NCI-H226 (cell line): ENCODE measurements at regions not wholly inside any gene's neighbourhood (a gene's known extent, or its start where the extent isn't known, plus 50 kb on each side); places are given as distances from the start of the nearest gene placed in this dataset.

Source experiments
- DNase-seq: peaks from one replicate; pipeline ENCODE4 v3.0.0-alpha.2; 2015

DNA sequence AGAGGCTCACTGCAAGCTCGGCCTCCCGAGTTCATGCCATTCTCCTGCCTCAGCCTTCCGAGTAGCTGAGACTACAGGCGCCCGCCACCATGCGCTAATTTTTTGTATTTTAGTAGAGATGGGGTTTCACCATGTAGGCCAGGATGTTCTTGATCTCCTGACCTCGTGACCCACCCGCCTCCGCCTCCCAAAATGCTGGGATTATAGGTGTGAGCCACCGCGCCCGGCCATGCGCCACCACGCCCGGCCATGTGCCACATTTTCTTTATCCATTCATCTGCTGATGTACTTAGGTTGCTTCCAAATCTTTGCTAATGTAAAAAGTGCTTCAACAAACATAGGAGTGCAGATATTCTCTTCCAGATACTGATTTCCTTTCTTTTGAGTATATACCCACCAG, 408.6 kb downstream of the CAAP1 start:
- no peak for DNase-seq

DNA sequence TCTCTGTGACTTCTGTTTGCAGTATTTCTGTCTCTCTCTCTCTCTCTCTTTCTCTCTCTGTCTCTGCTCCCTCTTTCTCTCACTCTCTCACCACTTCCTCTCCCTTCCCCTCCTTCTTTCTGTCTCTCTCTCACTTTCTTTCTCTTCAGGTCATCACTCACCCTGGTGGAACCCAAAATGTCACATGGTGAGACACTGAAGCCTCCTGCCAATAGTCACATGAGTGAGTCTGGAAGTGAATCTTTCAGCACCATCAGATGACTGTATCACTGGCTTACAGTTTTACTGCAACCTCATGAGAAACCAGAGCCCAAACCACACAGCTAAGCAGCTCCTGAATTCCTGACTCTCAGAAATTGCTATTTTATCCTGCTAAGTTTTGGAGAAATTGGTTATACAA, 414.6 kb downstream of the CAAP1 start:
- no peak for DNase-seq

DNA sequence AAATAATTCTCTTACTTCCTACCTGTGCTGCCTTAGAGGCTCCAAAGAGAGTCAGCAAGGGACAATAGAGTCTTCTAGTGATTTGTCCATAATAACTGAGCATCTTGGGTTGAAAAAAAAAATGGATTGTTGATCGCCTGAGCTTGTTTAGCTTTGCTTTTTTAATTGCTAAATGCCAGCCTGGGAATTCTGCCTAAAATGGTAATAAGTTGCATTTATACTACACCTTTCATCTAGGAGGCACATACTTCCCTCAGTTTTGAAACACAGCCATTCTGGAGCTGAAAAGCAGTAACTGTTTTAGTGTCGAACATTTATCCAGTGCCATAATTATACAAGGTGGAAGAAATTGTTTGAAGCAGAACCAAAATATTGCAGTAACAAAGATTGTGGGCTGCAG, 421.3 kb downstream of the CAAP1 start:
- no peak for DNase-seq

DNA sequence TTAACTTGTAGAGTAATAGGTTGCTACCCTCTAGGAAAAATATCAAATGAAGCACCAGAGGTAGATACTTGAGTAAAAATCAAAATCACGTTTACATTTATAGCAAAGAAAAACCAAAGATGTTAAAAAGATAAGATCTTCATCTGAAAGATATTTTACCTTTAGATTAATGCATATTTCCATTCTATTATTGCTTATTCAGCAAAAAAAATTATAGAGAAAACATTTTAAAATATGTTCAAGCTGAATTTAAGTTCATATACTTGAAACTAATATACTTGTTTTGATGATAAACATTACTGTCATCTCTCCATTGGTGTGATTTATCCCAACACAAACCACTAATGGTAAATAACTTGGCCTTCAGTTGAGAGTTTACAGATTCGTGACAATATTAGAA, 422.3 kb downstream of the CAAP1 start:
- DNase-seq: no peak

DNA sequence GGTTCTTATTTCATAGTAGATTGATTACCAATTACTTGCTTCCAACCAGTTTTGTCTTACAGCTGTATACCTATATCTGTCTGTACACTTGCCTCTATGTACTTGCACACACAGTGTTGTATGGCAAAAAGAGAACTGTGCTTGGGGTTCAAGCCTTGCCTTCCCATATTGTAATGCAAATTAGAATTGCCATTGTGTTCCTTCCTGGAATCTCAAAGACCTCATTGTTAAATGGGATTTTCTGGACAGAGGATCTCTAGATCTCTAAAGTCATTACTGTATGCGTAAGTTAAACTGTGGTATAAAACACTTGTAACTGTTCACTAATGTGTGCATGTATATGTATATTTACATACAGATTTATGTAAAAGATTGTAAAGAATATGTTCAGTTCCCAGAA, 428.8 kb downstream of the CAAP1 start:
- no peak for DNase-seq

DNA sequence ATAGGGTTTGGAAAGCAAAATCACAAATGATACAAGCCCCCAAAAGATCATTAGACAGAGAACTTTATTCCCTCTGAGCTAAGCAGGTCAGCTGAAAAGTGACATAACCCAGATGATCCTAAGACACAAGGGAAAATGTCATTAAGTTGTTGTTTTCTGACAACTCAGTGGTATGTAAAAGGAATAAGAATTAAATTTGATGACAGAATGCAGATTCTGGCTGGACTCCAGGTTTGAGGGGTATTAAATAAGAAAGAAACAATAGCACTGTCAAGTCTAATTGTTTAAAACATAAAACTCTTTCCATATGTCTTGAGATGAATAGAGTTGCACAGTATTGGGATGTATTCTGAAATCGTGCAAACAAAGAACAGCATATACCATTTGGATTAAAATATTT, 429.9 kb downstream of the CAAP1 start:
- DNase-seq: no peak

DNA sequence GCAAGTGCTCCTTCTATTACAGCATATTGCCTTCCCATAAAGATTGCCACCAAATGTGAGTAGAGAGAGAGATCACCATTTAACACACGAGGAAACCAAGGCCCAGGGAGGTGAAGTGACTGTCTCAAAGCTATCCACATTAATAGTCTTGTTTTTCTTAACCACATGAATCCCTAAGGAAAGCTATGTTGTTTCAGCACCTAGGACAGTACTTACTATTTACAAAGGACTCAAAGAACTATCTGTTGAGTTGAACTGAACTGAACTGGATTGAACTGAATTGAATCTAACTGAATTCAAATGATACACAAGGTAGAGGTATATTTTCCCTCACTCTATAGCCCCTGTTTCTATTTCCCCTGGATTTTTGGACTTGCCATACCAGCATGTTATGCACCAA, 430.4 kb downstream of the CAAP1 start:
- no peak for DNase-seq

DNA sequence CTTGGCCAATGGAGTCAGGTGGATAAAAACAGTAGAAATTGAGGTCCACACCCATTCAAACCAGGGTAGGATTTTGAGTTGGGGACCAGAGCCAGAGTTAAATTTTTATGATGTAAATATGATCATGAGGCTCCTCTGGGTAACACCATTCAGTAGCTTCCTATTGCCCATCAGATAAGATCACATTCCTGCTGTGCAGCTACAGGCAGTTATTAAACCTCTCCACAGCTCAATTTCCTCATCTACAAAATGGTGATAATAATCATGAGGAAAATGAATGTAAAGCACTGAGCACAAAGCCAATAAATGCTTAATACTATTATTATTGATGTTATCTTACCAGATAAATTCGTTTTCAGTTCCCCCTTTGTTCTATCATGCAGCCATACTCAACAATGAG, 432.0 kb downstream of the CAAP1 start:
- no peak for DNase-seq

DNA sequence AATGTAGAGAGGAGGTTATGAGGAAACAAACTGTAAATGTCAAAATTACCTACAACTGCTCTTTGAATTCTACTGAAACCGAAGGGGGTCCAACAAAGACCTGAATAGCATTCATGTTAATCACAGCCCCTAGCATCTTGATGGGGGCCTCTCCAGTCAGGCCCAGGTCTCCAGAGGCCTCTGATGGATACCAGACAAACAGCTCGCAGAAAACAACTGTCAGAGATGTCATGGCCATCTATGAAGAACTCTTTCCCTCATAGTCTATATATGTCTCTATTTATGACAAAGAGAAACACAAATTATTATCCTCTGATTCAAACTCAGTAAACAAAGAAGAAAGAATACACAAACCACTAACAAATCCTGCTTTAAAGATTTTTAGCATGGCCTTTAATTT, 432.6 kb downstream of the CAAP1 start:
- no peak for DNase-seq

DNA sequence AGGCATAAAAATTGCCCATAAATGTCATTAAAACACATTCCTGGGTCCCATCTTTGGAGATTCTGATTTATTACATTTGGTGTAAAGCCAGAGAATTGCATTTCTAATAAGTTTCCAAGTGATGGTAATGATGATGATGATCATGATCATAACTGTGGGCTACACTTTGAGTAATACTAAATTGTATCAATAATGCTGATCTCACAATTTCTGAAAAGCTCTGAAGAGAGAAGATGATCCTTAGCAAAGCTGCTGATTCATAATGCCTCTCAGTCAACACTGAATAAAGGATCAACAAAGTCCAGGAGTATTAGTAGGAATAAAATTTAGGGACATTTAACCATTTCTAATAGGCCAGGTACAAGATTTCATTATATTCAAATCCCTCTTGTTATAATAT, 434.5 kb downstream of the CAAP1 start:
- DNase-seq: no peak

DNA sequence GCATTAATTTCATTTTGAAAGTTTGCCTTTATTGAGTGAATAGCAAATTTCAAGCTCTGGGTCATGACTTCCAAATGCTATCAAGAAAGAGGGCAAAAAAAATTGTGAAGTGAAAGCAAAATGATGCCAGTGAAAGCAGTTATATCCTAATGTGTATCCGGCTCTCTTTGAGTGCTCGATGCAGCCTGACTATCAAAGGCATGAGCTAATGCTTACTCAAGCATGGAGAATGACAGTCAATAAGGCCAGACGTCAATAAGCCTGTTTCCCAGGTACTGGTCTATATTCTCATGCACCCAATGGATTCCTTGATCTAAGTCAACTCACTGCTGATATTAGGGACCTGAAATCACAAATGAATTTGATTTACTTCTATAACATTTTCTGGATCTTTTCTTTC, 435.5 kb downstream of the CAAP1 start:
- DNase-seq: no peak

DNA sequence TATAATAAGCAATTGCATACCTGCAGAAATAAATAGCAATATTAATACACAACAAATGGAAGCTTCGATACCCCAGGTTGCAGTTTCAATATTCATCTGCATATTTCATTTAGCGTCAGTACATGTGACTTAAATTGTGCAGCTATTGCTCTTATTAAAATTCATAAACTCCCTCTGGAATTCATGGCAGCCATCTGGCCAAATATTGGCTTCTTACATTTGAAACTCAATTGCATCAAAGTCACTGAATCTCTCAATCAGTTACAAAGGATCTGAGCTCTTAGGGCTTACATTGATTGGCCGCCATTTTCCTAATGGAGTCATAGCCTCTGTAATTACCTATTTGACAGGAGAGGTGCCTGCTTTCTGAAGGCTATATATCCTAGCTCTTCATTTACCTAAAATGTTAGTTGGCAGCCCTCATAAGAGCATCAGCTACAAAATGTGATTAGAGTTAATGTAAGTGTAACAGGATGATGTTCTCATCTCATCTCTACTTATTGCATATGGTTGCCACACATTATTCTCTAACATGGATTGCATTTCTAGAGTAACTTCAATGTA, 453.5 kb downstream of the CAAP1 start:
- DNase-seq: no peak

DNA sequence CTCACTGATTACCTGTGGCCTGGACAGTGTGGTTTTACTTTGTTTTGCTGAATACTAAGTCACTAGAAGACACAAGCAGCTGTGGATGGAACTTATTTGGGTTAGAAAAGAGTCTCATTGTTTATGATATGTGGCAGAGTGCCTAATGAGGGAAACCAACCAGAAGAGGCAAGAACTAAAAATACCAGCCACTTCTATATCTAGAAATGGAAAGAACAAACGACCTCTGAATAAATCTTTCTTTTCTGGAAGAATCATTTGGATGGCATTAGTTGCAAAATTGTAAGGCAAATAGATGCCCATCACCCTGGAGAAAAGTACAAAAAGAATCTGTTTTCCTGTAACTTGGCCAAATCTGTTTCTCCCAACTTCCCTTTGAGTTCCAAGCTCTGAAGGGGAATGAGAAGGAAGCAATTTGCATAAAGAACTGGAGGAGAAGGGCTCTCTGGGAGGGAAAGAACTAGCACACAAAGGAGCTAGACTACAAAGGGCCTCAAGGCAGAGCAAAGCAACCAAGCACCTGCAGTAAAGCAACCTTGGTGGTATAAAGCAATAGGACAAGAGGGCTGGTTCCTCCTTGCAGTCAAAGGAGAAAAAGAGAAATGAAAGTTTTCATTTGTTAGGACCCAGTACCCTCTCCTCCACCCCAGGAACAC, 455.4 kb downstream of the CAAP1 start:
- DNase-seq: no peak

DNA sequence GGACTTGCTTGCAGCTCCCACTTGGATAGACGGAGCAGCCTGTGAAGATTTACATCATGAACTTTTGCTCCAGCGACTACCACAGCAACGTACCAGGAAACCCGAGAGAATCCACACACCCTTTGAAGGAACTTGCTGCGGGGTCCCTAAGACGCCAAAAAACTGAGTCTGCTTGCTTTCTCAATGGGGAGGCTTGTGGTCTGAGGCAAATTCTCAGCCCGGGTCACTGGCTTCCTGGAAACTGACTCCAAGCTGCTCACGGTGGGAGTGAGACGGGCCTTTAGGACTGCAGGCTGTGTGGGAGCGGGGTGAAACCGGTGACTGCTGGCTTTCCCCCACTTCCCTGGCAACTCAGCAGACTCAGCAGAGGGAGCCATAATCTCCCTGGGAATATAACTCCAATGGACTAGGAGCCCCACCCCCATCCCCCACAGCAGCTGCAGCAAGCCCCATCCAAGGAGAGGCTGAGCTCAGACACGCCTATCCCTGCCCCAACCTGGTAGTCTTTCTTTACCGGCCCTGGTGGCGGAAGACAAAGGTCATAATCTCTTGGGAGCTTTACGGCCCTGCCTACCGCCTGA, 466.0 kb downstream of the CAAP1 start:
- no peak for DNase-seq

DNA sequence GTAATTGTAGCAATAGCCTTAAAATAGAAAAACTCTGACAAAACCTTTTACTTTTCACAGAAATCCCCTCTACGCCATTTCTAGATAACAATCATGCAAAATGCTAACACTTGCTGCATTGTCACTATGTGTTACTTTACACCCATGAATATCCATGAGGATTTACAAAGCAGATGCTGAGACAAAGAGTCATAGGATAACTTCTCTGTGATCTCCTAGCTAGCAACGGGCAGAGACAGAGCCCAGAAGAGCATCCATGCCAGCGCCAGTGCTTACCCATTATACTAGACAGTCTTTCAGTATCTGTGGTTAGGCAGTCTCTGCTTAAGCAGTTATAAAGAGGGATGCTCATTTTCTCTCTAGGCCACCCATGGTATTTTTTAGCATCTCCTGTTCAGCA, 474.1 kb downstream of the CAAP1 start:
- no peak for DNase-seq

DNA sequence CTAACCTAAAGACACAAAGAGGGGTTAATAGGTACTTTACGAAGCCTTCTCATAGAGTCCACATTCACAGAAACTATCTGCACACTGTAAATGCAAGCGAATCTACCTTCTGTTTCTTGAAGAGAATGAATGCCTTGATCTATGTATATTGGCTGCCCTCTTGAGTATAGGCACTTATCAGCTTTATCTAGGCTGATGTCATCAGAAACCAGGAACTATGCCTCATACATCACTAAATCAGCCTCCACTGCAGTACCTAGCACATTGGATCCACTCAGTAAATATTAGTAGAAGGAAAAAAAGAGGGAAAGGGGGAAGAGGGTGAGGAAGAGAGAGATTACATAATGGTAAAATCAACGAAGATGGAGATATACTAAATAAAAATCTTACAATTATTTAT, 477.1 kb downstream of the CAAP1 start:
- DNase-seq: no peak

DNA sequence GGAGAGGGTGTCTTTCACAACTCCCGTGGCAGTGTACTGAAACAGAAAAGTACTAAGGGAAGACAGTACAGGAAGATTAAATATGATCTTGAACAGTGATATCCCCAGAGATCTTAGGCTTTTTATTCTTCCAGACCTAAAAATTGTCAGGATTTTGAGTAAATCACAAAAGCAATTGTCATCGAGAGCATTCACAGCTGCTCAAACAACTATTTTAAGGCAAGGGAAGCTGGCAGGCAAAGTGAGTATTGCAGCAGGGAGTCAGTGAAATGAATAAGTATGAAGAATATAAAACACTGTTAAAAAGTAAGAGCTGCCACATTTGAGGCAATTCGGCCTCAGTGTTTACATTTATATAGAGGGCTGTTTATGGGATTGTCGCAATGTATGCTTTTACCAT, 479.0 kb downstream of the CAAP1 start:
- DNase-seq: no peak

DNA sequence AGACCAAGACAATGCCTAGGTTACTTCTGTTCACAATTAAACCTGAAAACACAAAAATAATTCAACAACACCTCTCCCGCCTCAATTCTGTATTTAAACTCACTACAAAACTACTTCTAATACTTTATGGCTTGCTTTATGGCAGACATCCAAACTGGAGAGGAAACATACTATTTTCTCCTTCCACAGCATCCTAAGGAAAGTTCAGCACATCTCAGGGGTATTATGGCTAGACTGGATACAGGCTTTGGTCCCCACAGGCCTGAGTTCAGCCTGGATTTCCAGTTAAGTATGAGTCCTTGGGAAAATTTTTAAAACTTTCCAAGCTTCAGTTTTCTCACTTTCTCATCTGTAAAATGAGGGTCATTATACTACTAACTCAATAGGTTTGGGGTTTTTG, 480.2 kb downstream of the CAAP1 start:
- DNase-seq: no peak

DNA sequence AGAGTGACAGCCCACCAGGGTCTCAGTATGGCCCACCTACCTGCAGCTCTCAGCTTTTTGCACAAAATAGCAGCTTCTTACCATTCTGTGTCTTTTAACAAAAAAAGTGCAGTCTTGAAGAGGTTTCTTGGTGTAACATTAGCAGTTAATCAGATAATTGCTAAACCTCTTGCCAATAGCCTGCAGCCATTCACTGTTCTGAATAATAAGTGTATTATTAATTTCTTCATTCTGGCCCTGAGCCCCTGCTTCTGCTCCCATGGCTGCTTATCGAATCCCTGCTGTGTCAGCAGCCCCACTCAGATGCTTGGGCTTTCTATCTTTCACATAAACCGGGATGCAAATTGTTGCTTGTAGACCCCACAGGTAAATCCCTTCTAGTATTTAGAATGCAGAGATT, 485.9 kb downstream of the CAAP1 start:
- DNase-seq: no peak

DNA sequence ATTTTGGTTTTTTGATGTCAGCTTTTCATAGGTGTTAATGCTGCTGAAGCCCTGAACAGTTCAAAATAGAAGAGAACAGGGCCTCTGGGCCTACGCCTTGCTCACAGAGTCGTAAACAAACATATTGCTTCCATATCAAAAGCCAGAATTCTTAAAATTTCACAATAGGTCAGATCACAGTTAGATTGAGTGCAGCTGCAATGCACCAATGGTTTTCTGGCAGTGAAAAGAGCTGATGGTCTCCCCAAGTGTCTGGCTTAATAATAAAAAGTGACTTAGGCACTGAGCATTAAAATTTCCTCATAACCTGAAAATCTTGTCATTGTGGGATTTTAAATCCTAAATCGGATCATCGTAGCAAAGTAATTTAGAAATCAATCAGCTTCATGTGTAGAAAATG, 493.0 kb downstream of the CAAP1 start:
- no peak for DNase-seq

DNA sequence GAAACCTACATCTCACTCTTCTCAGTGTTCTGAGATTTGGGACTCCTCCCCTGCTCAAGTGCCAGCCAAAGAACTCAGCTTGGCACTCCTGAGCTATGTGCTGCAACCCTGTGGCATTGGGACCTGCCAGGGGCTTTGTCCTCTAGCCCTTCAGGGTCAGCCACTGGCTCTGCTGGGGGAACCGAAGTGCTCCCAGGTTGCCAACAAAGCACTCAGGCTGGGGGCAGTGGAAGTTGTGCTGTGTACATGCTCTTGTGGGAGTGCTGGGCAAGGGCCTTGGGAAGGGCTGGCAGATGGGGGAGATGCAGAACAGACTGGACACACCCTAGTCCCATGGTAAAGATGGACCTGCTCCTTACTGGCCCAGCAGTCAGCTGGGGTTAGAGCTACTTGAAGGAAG, 498.6 kb downstream of the CAAP1 start:
- DNase-seq: no peak

DNA sequence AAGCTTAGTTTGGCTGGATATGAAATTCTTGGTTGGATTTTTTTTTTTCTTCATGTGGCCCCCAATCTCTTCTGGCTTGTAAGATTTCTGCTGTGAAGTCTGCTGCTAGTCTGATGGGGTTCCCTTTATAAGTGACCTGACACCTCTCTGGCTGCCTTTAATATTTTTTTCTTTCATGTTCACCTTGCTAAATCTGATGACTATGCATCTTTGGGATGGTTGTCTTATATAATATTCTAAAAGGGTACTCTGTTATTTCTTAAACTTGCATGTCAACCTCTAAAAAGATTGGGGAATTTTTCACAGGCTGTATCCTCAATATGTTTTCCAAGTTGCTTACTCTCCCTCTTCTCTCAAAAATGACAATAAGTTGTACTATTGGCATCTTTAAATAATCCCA, 500.0 kb downstream of the CAAP1 start:
- DNase-seq: no peak

DNA sequence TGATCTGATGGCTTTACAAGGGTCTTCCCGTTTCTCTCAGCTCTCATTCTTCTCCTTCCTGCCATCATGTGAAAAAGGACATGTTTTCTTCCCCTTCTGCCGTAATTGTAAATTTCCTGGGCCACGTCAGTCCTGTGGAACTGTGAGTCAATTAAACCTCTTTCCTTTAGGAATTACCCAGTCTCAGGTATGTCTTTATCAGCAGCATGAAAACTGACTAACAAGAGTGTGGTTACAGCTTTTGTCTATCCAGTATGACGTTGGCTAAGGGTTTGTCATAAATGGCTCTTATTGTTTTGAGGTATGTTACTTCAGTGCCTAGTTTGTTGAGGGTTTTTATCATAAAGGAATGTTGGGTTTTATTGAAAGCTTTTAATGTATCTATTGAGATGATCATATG, 501.6 kb downstream of the CAAP1 start:
- DNase-seq: no peak

DNA sequence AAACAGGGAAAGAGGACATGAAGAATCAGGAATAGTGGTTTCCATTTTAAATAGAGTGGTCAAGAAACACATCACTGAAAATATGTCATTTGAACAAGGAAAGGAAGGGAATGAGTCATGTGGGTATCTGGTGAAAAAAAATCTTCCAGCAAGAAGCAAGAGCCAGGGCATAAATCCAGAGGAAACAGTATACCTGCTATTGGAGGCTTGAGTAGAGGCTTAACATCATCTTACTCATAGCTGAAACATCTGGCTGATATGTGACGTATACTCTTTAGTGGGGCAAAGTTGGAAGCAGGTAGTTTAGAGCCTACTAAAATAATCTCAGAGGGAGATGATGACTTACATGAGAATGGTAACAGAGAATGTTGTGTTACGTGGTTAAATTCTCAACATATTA, 517.2 kb downstream of the CAAP1 start:
- DNase-seq: peak; percentile 45

DNA sequence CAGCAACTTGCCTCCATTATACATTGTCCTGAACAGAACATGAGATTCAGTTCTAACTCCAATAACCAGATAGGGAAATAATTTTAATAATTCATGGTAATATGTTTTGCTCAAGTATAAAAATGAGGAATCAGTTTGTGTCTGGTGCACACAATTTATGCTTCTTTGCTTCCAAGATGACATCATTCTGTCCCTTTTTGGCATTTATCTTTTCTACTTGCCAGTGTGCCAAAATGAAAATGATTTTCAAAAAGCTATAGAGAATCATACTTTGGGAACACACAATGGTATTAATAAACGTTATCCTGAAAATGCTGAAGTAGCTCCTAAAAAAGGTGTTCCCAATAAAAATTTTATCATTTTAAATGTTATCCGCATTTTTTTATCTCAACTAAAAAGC, 519.0 kb downstream of the CAAP1 start:
- DNase-seq: no peak
